BLaER1 (cell line): ENCODE measurements at regions not wholly inside any gene's neighbourhood (a gene's known extent, or its start where the extent isn't known, plus 50 kb on each side); places are given as distances from the start of the nearest gene placed in this dataset.

Source experiments
- H3K27ac ChIP-seq: shearing (Covaris generic); formaldehyde crosslinking; 2 replicates; pipeline ENCODE4 v1.8.1; 2022
- H3K27me3 ChIP-seq: shearing (Covaris generic); formaldehyde crosslinking; 2 replicates; pipeline ENCODE4 v1.8.1; 2022
- H3K36me3 ChIP-seq: shearing (Covaris generic); formaldehyde crosslinking; 2 replicates; pipeline ENCODE4 v1.8.1; 2022
- H3K4me1 ChIP-seq: shearing (Covaris generic); formaldehyde crosslinking; 2 replicates; pipeline ENCODE4 v1.8.1; 2022
- H3K4me2 ChIP-seq: shearing (Covaris generic); formaldehyde crosslinking; 2 replicates; pipeline ENCODE4 v1.8.1; 2022
- H3K4me3 ChIP-seq: shearing (Covaris generic); formaldehyde crosslinking; 2 replicates; pipeline ENCODE4 v1.8.1; 2022
- H3K9ac ChIP-seq: shearing (Covaris generic); formaldehyde crosslinking; 2 replicates; pipeline ENCODE4 v1.8.1; 2022
- H3K9me3 ChIP-seq: shearing (Covaris generic); formaldehyde crosslinking; 2 replicates; pipeline ENCODE4 v1.8.1; 2022
- H4K20me1 ChIP-seq: shearing (Covaris generic); formaldehyde crosslinking; 2 replicates; pipeline ENCODE4 v1.8.1; 2022
- Cebpa-rat ChIP-seq: shearing (Covaris generic); IDR thresholded peaks from 2 replicates; pipeline ENCODE4 v1.8.1; 2022

- Histone ChIP-seq H3K4me2 (no peak overlapping the region), H3K9ac (no peak overlapping the region), H3K27ac (no peak overlapping the region), H3K4me1 (peaks cover 67% of the 10 kb centered on the region), H3K4me3 (no peak overlapping the region), H3K9me3 (peaks cover 38% of the 10 kb centered on the region), H3K36me3 (no peaks in the 10 kb centered on the region), H3K27me3 (no peaks in the 10 kb centered on the region), H4K20me1 (no peaks in the 10 kb centered on the region)
- TF ChIP-seq Cebpa-rat: no peak
These were observed 81.5 kb upstream of the GPC1 start for GRCh38 chr2:240353944-240354343.

GRCh38 chr2:240355001-240355891 lies 80.2 kb upstream of the GPC1 start:
- peaks cover 51% of the 10 kb centered on the region for H3K9me3 ChIP-seq
- H3K9ac ChIP-seq: no peak overlapping the region
- H3K36me3 ChIP-seq: no peaks in the 10 kb centered on the region
- no peak for TF ChIP-seq Cebpa-rat
- H4K20me1 ChIP-seq: no peaks in the 10 kb centered on the region
- H3K27me3 ChIP-seq: no peaks in the 10 kb centered on the region
- no peak overlapping the region for H3K27ac ChIP-seq
- no peak overlapping the region for H3K4me3 ChIP-seq
- no peak overlapping the region for H3K4me2 ChIP-seq
- H3K4me1 ChIP-seq: peaks cover 54% of the 10 kb centered on the region

- Histone ChIP-seq H3K27ac (no peak overlapping the region), H3K36me3 (no peaks in the 10 kb centered on the region), H4K20me1 (no peaks in the 10 kb centered on the region), H3K4me3 (no peak overlapping the region), H3K9ac (no peak overlapping the region), H3K4me2 (no peak overlapping the region), H3K27me3 (no peaks in the 10 kb centered on the region), H3K9me3 (peaks cover 54% of the 10 kb centered on the region), H3K4me1 (peaks cover 47% of the 10 kb centered on the region)
- TF ChIP-seq Cebpa-rat: no peak
These were observed 79.5 kb upstream of the GPC1 start for GRCh38 chr2:240355962-240356361.

- H3K27me3 ChIP-seq: no peaks in the 10 kb centered on the region
- no peak overlapping the region for H3K27ac ChIP-seq
- TF ChIP-seq Cebpa-rat: no peak
- no peak overlapping the region for H3K9ac ChIP-seq
- H4K20me1 ChIP-seq: no peaks in the 10 kb centered on the region
- H3K9me3 ChIP-seq: peaks cover 51% of the 10 kb centered on the region
- peaks cover 40% of the 10 kb centered on the region for H3K4me1 ChIP-seq
- no peaks in the 10 kb centered on the region for H3K36me3 ChIP-seq
- no peak overlapping the region for H3K4me3 ChIP-seq
- H3K4me2 ChIP-seq: no peak overlapping the region
These were observed 78.5 kb upstream of the GPC1 start for GRCh38 chr2:240356700-240357640.

GRCh38 chr2:240357641-240358012 lies 77.8 kb upstream of the GPC1 start:
- Histone ChIP-seq H3K27ac (no peak overlapping the region), H3K27me3 (no peaks in the 10 kb centered on the region), H3K4me1 (peaks cover 42% of the 10 kb centered on the region), H3K36me3 (no peaks in the 10 kb centered on the region), H3K4me3 (no peak overlapping the region), H4K20me1 (no peaks in the 10 kb centered on the region), H3K4me2 (peak overlapping the region; percentile 45), H3K9ac (no peak overlapping the region), H3K9me3 (peaks cover 46% of the 10 kb centered on the region)
- no peak for TF ChIP-seq Cebpa-rat

GRCh38 chr2:240358080-240358479 lies 77.4 kb upstream of the GPC1 start:
- no peaks in the 10 kb centered on the region for H3K36me3 ChIP-seq
- H3K4me1 ChIP-seq: peaks cover 42% of the 10 kb centered on the region
- no peak overlapping the region for H3K9ac ChIP-seq
- no peaks in the 10 kb centered on the region for H4K20me1 ChIP-seq
- peak overlapping the region; percentile 45 for H3K4me2 ChIP-seq
- H3K27me3 ChIP-seq: no peaks in the 10 kb centered on the region
- H3K4me3 ChIP-seq: no peak overlapping the region
- TF ChIP-seq Cebpa-rat: no peak
- H3K9me3 ChIP-seq: peaks cover 41% of the 10 kb centered on the region
- H3K27ac ChIP-seq: no peak overlapping the region

- Histone ChIP-seq H3K4me2 (no peak overlapping the region; the same call in 1 of the 2 replicates), H3K9ac (no peak overlapping the region), H4K20me1 (no peaks in the 10 kb centered on the region), H3K4me1 (peaks cover 49% of the 10 kb centered on the region), H3K36me3 (no peaks in the 10 kb centered on the region), H3K9me3 (peaks cover 33% of the 10 kb centered on the region), H3K4me3 (no peak overlapping the region), H3K27ac (no peak overlapping the region), H3K27me3 (no peaks in the 10 kb centered on the region)
- no peak for TF ChIP-seq Cebpa-rat
These were observed 76.6 kb upstream of the GPC1 start for GRCh38 chr2:240358821-240359397.

GRCh38 chr2:240359695-240360094 lies 75.8 kb upstream of the GPC1 start:
- Histone ChIP-seq H3K4me2 (no peak overlapping the region), H3K36me3 (no peaks in the 10 kb centered on the region), H3K4me1 (peaks cover 56% of the 10 kb centered on the region), H3K27me3 (no peaks in the 10 kb centered on the region), H3K9me3 (peaks cover 29% of the 10 kb centered on the region), H3K9ac (no peak overlapping the region), H3K4me3 (no peak overlapping the region), H4K20me1 (no peaks in the 10 kb centered on the region), H3K27ac (no peak overlapping the region)
- no peak for TF ChIP-seq Cebpa-rat

GRCh38 chr2:240360645-240361475 lies 74.6 kb upstream of the GPC1 start:
- no peaks in the 10 kb centered on the region for H3K36me3 ChIP-seq
- peaks cover 29% of the 10 kb centered on the region for H3K9me3 ChIP-seq
- no peaks in the 10 kb centered on the region for H3K27me3 ChIP-seq
- no peak for TF ChIP-seq Cebpa-rat
- peaks cover 8% of the 10 kb centered on the region for H4K20me1 ChIP-seq
- H3K4me3 ChIP-seq: no peak overlapping the region
- H3K4me1 ChIP-seq: peaks cover 60% of the 10 kb centered on the region
- H3K27ac ChIP-seq: no peak overlapping the region
- H3K4me2 ChIP-seq: no peak overlapping the region
- H3K9ac ChIP-seq: no peak overlapping the region
